IMR-90 (cell line): ENCODE measurements at regions not wholly inside any gene's neighbourhood (a gene's known extent, or its start where the extent isn't known, plus 50 kb on each side); places are given as distances from the start of the nearest gene placed in this dataset.

Experiments
- ATAC-seq: fragments of 200-7000 bp; cut with Tn5 transposase; 2 replicates; pipeline ENCODE4 v1.9.1; 2020; ENCODE audit warnings: low read depth, mild to moderate bottlenecking, moderate library complexity
- BruUV-seq: library from RNA; stranded (reverse); fragments of 400-500 nt; replicated peaks from 2 replicates; lab custom pipeline; 2021; lab: Mats Ljungman, UMichigan
- CTCF ChIA-PET: fragments of 300-600 bp; formaldehyde crosslinking; extraction: SDS; loops from one replicate; lab custom pipeline; 2021; ENCODE audit warnings: antibody characterized with exemption; lab: Yijun Ruan, JAX
- POLR2A ChIA-PET: fragments of 300-600 bp; sonication (Branson Sonifier 250); formaldehyde crosslinking; loops from one replicate; lab custom pipeline; 2022; ENCODE audit warnings: antibody characterized with exemption; ENCODE audit not compliant: unreplicated experiment; lab: Charles Lee
- DNase-seq: peaks from one replicate; pipeline ENCODE4 v3.0.0; 2013
- H2AFZ ChIP-seq: replicated peaks from 2 replicates; pipeline ENCODE3; 2013; ENCODE audit warnings: low read length, mild to moderate bottlenecking; ENCODE audit not compliant: poor library complexity
- H2AK5ac ChIP-seq: 2 replicates; pipeline ENCODE4 v1.6.1; 2013; ENCODE audit warnings: low read depth, low read length, inconsistent platforms
- H2AK9ac ChIP-seq: replicated peaks from 2 replicates; pipeline ENCODE3; 2013; ENCODE audit warnings: mild to moderate bottlenecking, low read depth, low read length, moderate library complexity; ENCODE audit not compliant: poor library complexity
- H2BK120ac ChIP-seq: 2 replicates; pipeline ENCODE4 v1.6.1; 2013; ENCODE audit warnings: low read depth, low read length, inconsistent platforms
- H2BK15ac ChIP-seq: 3 replicates; pipeline ENCODE4 v1.6.1; 2013; ENCODE audit warnings: low read depth, low read length, inconsistent platforms
- H2BK20ac ChIP-seq: 2 replicates; pipeline ENCODE4 v1.6.1; 2013; ENCODE audit warnings: low read depth, mild to moderate bottlenecking, inconsistent platforms, low read length, moderate library complexity
- H2BK5ac ChIP-seq: 2 replicates; pipeline ENCODE4 v1.6.1; 2013; ENCODE audit warnings: mild to moderate bottlenecking, low read depth, low read length, inconsistent platforms; ENCODE audit not compliant: poor library complexity, severe bottlenecking
- H3K14ac ChIP-seq: replicated peaks from 2 replicates; pipeline ENCODE4 v1.6.1; 2013; ENCODE audit warnings: low read depth, low read length, inconsistent platforms
- H3K18ac ChIP-seq: 2 replicates; pipeline ENCODE4 v1.6.1; 2013; ENCODE audit warnings: low read depth, low read length, control low read depth
- H3K23ac ChIP-seq: 2 replicates; pipeline ENCODE4 v1.6.1; 2013; ENCODE audit warnings: low read depth, low read length, inconsistent platforms
- H3K27ac ChIP-seq: 2 replicates; pipeline ENCODE4 v1.5.1; 2013; ENCODE audit warnings: mild to moderate bottlenecking, control low read depth, low read length; ENCODE audit not compliant: insufficient read depth
- H3K27me3 ChIP-seq: 2 replicates; pipeline ENCODE4 v1.6.1; 2013; ENCODE audit warnings: low read length; ENCODE audit not compliant: control insufficient read depth, insufficient read depth
- H3K36me3 ChIP-seq: 2 replicates; pipeline ENCODE4 v1.6.1; 2013; ENCODE audit warnings: low read length, mixed read lengths; ENCODE audit not compliant: control insufficient read depth, insufficient read depth
- H3K4ac ChIP-seq: 2 replicates; pipeline ENCODE4 v1.6.1; 2013; ENCODE audit warnings: low read depth, low read length, inconsistent platforms
- H3K4me1 ChIP-seq: 2 replicates; pipeline ENCODE4 v1.6.1; 2013; ENCODE audit warnings: low read length, mixed read lengths; ENCODE audit not compliant: control insufficient read depth, insufficient read depth
- H3K4me2 ChIP-seq: 2 replicates; pipeline ENCODE4 v1.6.1; 2013; ENCODE audit warnings: low read depth, mild to moderate bottlenecking, control low read depth, low read length, moderate library complexity
- H3K4me3 ChIP-seq: 2 replicates; pipeline ENCODE4 v1.5.1; 2013; ENCODE audit warnings: low read depth, mild to moderate bottlenecking, control low read depth, low read length, moderate library complexity; ENCODE audit not compliant: insufficient read depth
- H3K56ac ChIP-seq: 2 replicates; pipeline ENCODE4 v1.6.1; 2013; ENCODE audit warnings: low read length, inconsistent platforms; ENCODE audit not compliant: insufficient read depth; ENCODE audit errors: extremely low read depth
- H3K79me1 ChIP-seq, 2 experiments: 2 replicates each; pipeline ENCODE4 v1.6.1; 2013; ENCODE audit warnings: low read length in 2 of 2, inconsistent platforms in 1 of 2, low read depth in 1 of 2
- H3K9ac ChIP-seq: 2 replicates; pipeline ENCODE4 v1.6.1; 2013; ENCODE audit warnings: low read depth, low read length, control low read depth
- H3K9me1 ChIP-seq: 2 replicates; pipeline ENCODE4 v1.6.1; 2013; ENCODE audit warnings: low read length, inconsistent platforms; ENCODE audit not compliant: insufficient read depth
- H3K9me3 ChIP-seq: 2 replicates; pipeline ENCODE4 v1.6.1; 2013; ENCODE audit warnings: low read length; ENCODE audit not compliant: control insufficient read depth, insufficient read depth
- H4K20me1 ChIP-seq: 2 replicates; pipeline ENCODE4 v1.6.1; 2013; ENCODE audit warnings: low read length, inconsistent platforms; ENCODE audit not compliant: insufficient read depth
- H4K5ac ChIP-seq: 2 replicates; pipeline ENCODE4 v1.6.1; 2013; ENCODE audit warnings: mild to moderate bottlenecking, low read depth, low read length, control low read depth
- H4K8ac ChIP-seq, 2 experiments: 2 replicates each; pipeline ENCODE4 v1.6.1; 2013; ENCODE audit warnings: low read depth in 2 of 2, low read length in 2 of 2, control low read depth in 1 of 2, inconsistent platforms in 1 of 2
- H4K91ac ChIP-seq: 2 replicates; pipeline ENCODE4 v1.6.1; 2013; ENCODE audit warnings: low read depth, low read length, inconsistent platforms; ENCODE audit not compliant: insufficient read depth
- BHLHE40 ChIP-seq: fragments of 150-350 bp; IDR thresholded peaks from 2 replicates; pipeline ENCODE4 v1.6.1; 2016; ENCODE audit warnings: mild to moderate bottlenecking, low read depth, low read length
- CEBPB ChIP-seq: IDR thresholded peaks from 2 replicates; pipeline ENCODE4 v1.6.1; 2012; ENCODE audit warnings: low read depth, low read length, improper control_type of control experiment
- CHD1 ChIP-seq: IDR thresholded peaks from 2 replicates; pipeline ENCODE4 v1.6.1; 2012; ENCODE audit warnings: low read depth, low read length, improper control_type of control experiment
- FOS ChIP-seq: fragments of 150-350 bp; IDR thresholded peaks from 2 replicates; pipeline ENCODE4 v1.6.1; 2016; ENCODE audit warnings: low read depth, low read length
- MAFK ChIP-seq: IDR thresholded peaks from 2 replicates; pipeline ENCODE4 v1.6.1; 2012; ENCODE audit warnings: low read depth, low read length, improper control_type of control experiment
- MAZ ChIP-seq: IDR thresholded peaks from 2 replicates; pipeline ENCODE4 v1.6.1; 2012; ENCODE audit warnings: low read depth, mild to moderate bottlenecking, low read length, improper control_type of control experiment, moderate library complexity, borderline replicate concordance
- MXI1 ChIP-seq: IDR thresholded peaks from 2 replicates; pipeline ENCODE4 v1.6.1; 2012; ENCODE audit warnings: low read depth, mild to moderate bottlenecking, low read length, moderate library complexity, borderline replicate concordance
- NFE2L2 ChIP-seq: fragments of 150-350 bp; IDR thresholded peaks from 2 replicates; pipeline ENCODE4 v1.6.1; 2016; ENCODE audit warnings: low read depth, mild to moderate bottlenecking, low read length
- POLR2A ChIP-seq: IDR thresholded peaks from 2 replicates; pipeline ENCODE4 v1.6.1; 2012; ENCODE audit warnings: mild to moderate bottlenecking, low read depth, low read length
- RAD21 ChIP-seq: IDR thresholded peaks from 2 replicates; pipeline ENCODE4 v1.6.1; 2012; ENCODE audit warnings: low read length, improper control_type of control experiment
- RCOR1 ChIP-seq: IDR thresholded peaks from 2 replicates; pipeline ENCODE4 v1.6.1; 2012; ENCODE audit warnings: mild to moderate bottlenecking, low read length, improper control_type of control experiment; ENCODE audit not compliant: insufficient replicate concordance
- RFX5 ChIP-seq: IDR thresholded peaks from 2 replicates; pipeline ENCODE4 v1.8.0; 2012; ENCODE audit warnings: low read depth, mild to moderate bottlenecking, low read length, moderate library complexity
- SMC3 ChIP-seq: fragments of 150-350 bp; IDR thresholded peaks from 2 replicates; pipeline ENCODE4 v1.6.1; 2016; ENCODE audit warnings: low read depth, mild to moderate bottlenecking, antibody characterized with exemption, low read length, moderate library complexity
- WGBS, 2 experiments: methylation state at CpG; one replicate each; pipeline versions ENCODE4 v1.1.5 to v1.1.7; 2013; ENCODE audit warnings: missing lambda C conversion rate in 2 of 2; ENCODE audit not compliant: insufficient read length in 1 of 2; ENCODE audit errors: extremely low coverage in 2 of 2; 5-methylcytosine and 5-hydroxymethylcytosine counted together
- dilution Hi-C: fragments of 300-500 bp; cut with HindIII; formaldehyde crosslinking; loops from one replicate; pipeline ENCODE4 v1.14.3; 2018; ENCODE audit warnings: low sequenced_read_pairs; ENCODE audit not compliant: unreplicated experiment
- in situ Hi-C: fragments of 300-500 bp; cut with MboI; formaldehyde crosslinking; loops from 3 replicates; pipeline ENCODE4 v1.14.3; 2019; ENCODE audit warnings: low sequenced_read_pairs, inconsistent platforms, mixed read lengths
- intact Hi-C: fragments of 100-400 bp; cut with micrococcal nuclease; formaldehyde crosslinking; loops from 2 replicates; pipeline ENCODE4 v1.10.0; 2022
- TF ChIP-seq, protein P1 (sequence below): fragments of 150-350 bp; IDR thresholded peaks from 2 replicates; pipeline ENCODE4 v1.6.1; 2016; ENCODE audit warnings: low read depth, mild to moderate bottlenecking, low read length, moderate library complexity, borderline replicate concordance
- TF ChIP-seq, protein P2 (sequence below): conservative IDR thresholded peaks from 2 replicates; pipeline ENCODE4 v1.5.1; 2012; ENCODE audit warnings: mild to moderate bottlenecking, low read depth, low read length, improper control_type of control experiment
- TF ChIP-seq, protein P3 (sequence below): fragments of 150-350 bp; IDR thresholded peaks from 2 replicates; pipeline ENCODE4 v1.6.1; 2017; ENCODE audit warnings: mild to moderate bottlenecking, antibody characterized with exemption, low read length, low read depth

DNA sequence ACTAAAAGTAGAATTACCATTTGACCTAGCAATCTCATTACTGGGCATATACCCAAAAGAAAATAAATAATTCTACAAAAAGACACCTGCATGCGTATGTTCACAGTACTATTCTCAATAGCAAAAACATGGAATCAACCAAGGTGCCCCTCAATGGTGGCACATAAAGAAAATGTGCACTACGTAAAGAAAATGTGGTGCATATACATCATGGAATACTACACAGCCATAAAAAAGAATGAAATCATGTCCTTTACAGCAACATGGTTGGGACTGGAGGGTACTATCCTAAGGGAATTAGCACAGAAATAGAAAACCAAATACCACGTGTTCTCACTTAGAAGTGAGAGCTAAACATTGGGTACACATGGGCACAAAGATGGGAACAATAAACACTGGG, 250.7 kb upstream of the TNP1 start:
- dilution Hi-C loops (no loop called here), in situ Hi-C loops (no loop called here), intact Hi-C loops (no loop called here)
- TF ChIP-seq RAD21 (no peak), CHD1 (no peak), MAFK (no peak), RFX5 (no peak), MXI1 (no peak), SMC3 (no peak), RCOR1 (no peak), CEBPB (no peak), NFE2L2 (no peak), BHLHE40 (no peak), FOS (no peak), POLR2A (no peak), MAZ (no peak)
- TF ChIP-seq, protein P1, sequence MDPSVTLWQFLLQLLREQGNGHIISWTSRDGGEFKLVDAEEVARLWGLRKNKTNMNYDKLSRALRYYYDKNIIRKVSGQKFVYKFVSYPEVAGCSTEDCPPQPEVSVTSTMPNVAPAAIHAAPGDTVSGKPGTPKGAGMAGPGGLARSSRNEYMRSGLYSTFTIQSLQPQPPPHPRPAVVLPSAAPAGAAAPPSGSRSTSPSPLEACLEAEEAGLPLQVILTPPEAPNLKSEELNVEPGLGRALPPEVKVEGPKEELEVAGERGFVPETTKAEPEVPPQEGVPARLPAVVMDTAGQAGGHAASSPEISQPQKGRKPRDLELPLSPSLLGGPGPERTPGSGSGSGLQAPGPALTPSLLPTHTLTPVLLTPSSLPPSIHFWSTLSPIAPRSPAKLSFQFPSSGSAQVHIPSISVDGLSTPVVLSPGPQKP, result no peak
- TF ChIP-seq, protein P2, sequence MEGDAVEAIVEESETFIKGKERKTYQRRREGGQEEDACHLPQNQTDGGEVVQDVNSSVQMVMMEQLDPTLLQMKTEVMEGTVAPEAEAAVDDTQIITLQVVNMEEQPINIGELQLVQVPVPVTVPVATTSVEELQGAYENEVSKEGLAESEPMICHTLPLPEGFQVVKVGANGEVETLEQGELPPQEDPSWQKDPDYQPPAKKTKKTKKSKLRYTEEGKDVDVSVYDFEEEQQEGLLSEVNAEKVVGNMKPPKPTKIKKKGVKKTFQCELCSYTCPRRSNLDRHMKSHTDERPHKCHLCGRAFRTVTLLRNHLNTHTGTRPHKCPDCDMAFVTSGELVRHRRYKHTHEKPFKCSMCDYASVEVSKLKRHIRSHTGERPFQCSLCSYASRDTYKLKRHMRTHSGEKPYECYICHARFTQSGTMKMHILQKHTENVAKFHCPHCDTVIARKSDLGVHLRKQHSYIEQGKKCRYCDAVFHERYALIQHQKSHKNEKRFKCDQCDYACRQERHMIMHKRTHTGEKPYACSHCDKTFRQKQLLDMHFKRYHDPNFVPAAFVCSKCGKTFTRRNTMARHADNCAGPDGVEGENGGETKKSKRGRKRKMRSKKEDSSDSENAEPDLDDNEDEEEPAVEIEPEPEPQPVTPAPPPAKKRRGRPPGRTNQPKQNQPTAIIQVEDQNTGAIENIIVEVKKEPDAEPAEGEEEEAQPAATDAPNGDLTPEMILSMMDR, result no peak
- TF ChIP-seq, protein P3, sequence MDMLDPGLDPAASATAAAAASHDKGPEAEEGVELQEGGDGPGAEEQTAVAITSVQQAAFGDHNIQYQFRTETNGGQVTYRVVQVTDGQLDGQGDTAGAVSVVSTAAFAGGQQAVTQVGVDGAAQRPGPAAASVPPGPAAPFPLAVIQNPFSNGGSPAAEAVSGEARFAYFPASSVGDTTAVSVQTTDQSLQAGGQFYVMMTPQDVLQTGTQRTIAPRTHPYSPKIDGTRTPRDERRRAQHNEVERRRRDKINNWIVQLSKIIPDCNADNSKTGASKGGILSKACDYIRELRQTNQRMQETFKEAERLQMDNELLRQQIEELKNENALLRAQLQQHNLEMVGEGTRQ, result no peak
- Histone ChIP-seq H4K20me1 (no peaks in the 10 kb centered on the region), H3K27me3 (no peaks in the 10 kb centered on the region), H2BK15ac (no peak overlapping the region), H2AK9ac (no peak overlapping the region), H3K18ac (no peak overlapping the region), H2BK20ac (no peak overlapping the region), H3K4me3 (no peak overlapping the region), H3K27ac (no peak overlapping the region), H3K4me1 (peaks cover 11% of the 10 kb centered on the region), H2BK120ac (no peak overlapping the region), H4K8ac (no peak overlapping the region), H4K91ac (no peak overlapping the region), H3K79me1 (no peaks in the 10 kb centered on the region), H3K56ac (no peak overlapping the region), H3K9ac (no peak overlapping the region), H3K4me2 (no peak overlapping the region), H3K14ac (no peak overlapping the region), H2BK5ac (no peak overlapping the region), H4K5ac (no peak overlapping the region), H3K36me3 (no peaks in the 10 kb centered on the region), H3K23ac (no peak overlapping the region), H2AFZ (no peak overlapping the region), H3K9me3 (no peaks in the 10 kb centered on the region), H3K4ac (no peak overlapping the region), H2AK5ac (no peak overlapping the region), H3K9me1 (peaks cover 9% of the 10 kb centered on the region)
- no TSS peak for BruUV-seq
- ATAC-seq (no peak), DNase-seq (no peak)
- ChIA-PET CTCF (no interaction called here), POLR2A (no interaction called here)
- no CpG with 5 or more reads among the region's 3 CpGs for WGBS, 2 experiments
